Femur (tissue), 1 donor: ENCODE measurements at regions not wholly inside any gene's neighbourhood (a gene's known extent, or its start where the extent isn't known, plus 50 kb on each side); places are given as distances from the start of the nearest gene placed in this dataset.
"Not testable (repeated sequence)": the region's sequence is repeated elsewhere in the genome, so short reads cannot be mapped to it uniquely, and the experiment has no call there.

Experiments
- DNase-seq: peaks from one replicate; pipeline ENCODE4 v3.0.0-alpha.2; 2017

DNA sequence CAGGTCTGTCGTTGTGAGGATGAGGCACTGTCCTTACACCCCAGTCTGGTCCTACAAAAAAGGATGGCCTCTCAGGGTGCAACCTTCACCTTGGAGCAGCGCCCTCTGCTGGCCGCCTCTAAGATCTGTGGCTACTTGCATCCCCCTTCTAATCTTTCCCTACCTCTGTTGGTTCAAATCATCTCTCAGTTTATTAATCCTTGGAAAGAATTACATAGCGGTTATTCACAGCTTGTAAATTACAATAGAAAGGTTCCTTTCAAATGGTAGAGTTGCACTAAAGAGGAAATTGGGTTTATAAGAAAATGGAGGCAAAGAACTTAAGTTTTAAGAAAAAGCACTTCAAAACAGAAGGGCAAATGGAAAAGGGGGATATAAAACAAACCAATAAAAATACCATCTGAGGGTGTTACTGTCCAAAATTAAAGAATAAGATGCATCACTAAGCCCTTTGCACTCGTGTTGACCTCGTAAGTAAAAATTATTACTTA, 102.0 kb upstream of the PLEKHM1 start:
- peak; percentile 81 for DNase-seq

- DNase-seq: not testable (repeated sequence)
These were observed 105.8 kb upstream of the PLEKHM1 start for GRCh38 chr17:45596347-45596746.

DNA sequence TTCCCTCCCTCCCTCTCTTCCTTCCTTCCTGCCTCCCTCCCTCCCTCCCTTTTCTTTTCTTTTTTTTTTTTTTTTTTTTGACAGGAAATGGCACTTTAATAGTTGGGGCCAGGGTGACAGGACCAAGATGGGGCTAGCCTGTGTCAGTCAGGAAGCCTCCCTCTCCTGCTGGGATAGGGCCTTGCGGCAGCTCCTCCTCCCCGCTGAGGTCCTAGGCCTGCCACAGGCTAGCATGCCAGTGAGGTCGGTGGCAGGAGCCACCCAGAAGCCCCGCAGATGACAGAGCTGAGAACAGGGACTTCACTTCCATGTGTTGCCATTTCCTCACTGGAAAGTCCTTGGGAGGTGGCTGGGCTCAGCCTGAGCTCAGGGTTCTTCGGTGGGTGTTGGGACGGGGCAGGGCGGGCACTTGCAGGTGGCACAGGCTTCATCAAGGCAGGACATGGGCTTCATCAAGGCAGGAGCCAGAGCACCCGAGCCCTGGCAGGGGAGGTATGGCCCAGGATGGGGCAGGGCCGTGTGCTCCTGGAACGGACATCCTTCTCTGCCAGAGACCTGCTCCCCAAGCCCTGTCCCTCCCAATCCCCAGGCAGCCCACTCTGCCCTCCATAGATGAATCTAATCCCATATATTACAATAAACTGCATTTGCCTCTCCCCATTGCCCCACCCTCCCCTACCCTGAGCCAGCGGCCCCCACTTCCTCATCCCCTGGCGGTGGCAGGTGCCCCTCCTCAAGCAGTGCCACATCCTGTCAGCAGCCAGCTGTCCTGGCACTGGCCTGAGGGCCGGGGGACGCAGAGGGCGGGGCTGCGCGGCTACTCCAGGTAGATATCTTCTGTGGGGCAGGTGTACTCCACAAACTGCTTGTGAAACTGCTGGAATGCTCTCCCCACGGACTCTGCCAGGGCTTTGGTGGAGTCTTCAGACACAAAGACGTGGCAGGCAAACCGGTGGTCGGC, 109.8 kb upstream of the PLEKHM1 start:
- DNase-seq: not testable (repeated sequence)

DNA sequence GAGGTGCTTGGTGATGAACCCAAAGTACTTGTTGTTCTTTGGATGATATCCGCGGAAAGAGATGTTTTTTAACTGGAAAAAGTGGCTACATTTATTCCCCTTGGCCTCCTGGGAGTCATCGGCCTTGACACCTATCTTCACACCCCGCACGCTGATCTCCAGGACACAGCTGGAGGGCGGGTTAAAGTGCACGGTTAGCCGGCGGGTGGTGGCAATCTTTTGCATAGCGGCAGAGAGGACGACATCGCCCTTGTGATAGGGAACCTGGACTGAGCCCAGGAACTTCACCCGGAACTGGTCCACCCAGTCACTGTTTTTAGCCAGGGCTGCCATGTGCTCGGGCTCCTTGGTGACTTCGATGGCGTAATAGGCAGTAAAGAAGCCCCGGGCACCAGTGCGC, 110.5 kb upstream of the PLEKHM1 start:
- DNase-seq: not testable (repeated sequence)

DNA sequence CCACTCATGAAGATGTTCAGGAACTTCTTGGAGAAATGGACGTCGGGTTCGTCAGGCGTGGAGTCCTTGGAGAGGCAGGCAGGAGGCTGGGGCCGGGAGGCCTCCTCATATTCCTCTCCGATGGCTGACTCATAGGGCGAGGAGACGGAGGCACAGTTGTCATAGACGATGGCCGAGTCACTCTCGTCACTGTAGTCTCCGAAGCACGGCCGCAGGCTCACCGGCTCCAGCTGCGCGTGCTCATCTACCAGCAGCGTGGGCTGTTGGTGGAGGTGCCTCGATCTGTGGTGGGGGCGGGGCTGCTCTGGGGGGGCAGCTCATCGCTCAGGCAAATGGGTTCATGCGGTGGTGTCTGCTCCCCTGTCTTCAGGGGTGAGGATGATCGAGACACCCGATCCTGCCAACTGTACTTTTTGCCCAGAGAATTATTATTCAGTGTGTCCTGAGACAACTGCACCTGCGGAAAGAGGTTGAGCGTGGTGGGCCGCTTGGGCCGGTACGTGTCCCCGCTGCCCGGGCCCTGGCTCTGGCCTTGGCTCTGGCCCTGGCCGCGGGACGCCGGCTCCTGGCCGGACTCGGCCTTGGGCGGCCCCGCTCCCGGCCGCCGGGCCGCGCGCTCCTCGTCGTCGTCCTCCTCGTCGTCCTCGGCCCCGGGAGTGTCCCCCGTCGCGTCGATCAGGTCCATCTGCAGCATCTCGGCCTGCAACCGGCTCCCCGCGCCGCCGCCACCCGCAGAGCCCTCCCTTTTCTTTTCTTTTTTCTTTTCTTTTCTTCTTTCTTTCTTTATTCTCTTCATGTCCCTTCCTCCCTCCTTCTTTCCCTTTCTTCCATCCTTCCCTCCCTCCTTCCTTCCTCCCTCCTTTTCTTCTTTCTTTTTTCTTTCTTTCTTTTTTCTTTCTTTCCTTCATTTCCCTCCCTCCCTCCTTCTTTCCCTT, 111.4 kb upstream of the PLEKHM1 start:
- not testable (repeated sequence) for DNase-seq

- DNase-seq: not testable (repeated sequence)
These were observed 115.2 kb upstream of the PLEKHM1 start for GRCh38 chr17:45605751-45606150.

GRCh38 chr17:45619984-45620405, 129.5 kb upstream of the PLEKHM1 start:
- peak; percentile 76 for DNase-seq

GRCh38 chr17:45620468-45620867, 129.9 kb upstream of the PLEKHM1 start:
- not testable (repeated sequence) for DNase-seq

GRCh38 chr17:45621087-45621486, 130.6 kb upstream of the PLEKHM1 start:
- DNase-seq: not testable (repeated sequence)

- DNase-seq: not testable (repeated sequence)
These were observed 131.8 kb upstream of the PLEKHM1 start for GRCh38 chr17:45622295-45622694.

DNA sequence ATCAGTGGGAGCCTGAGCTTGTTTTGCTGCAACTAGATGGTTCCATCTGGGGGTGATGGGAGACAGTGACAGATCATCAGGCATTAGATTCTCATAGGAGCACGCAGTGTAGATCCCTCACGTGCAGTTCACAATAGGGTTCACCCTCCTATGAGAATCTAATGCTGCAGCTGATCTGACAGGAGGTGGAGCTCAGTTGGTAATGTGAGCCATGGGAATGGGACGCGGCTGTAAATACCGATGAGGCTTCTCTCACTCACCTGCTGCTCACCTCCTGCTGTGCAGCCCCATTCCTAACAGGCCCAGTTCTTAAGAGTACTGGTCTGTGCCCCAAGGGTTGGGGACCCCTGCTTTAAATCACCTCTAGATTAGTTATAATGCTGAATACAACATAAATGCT, 137.5 kb upstream of the PLEKHM1 start:
- DNase-seq: no peak

DNA sequence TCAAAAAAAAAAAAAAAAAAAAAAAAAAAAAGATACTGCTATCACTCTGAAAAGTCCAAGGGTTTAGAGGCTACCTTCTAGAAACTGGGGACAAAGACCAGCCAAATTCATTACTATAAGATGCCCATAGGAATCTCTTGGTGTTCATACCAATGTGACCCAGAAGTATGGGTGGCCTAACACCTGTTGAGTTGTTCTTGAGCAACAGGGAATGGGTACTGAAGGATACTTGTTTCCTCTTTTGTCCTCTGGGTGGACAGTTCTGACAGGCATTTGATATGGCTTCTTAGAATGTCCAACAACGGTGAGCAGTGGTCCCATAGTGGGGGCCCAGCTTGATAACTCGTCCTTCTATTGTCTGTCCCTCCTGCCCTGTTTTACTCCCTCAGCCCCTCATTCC, 141.4 kb upstream of the PLEKHM1 start:
- DNase-seq: no peak

DNA sequence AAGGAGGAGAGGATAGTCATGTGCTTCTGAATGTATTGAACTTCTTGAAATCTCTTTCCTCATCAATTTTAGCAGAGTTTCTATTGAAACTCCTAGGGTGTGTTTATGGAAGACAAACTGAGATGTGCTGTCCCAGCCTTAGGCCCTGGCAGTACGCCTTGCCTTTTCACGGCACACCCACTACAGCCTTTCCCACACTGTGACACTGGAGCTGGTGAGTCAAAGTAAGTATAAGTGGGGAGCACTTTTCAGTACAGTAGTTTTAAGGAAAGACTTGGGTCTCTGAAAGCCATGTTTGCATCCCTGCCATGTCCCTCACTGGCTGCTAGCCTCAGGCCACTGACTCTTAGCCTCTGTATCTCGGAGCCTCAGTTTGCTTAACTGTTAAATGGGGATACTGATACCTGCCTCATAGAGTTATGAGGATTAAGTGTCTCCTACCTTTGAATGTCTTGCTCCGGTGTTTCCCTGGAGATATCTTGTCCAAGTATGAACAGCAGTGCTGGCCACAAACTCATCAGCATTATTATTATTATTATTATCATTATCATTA, 144.7 kb upstream of the CRHR1 start:
- no peak for DNase-seq

DNA sequence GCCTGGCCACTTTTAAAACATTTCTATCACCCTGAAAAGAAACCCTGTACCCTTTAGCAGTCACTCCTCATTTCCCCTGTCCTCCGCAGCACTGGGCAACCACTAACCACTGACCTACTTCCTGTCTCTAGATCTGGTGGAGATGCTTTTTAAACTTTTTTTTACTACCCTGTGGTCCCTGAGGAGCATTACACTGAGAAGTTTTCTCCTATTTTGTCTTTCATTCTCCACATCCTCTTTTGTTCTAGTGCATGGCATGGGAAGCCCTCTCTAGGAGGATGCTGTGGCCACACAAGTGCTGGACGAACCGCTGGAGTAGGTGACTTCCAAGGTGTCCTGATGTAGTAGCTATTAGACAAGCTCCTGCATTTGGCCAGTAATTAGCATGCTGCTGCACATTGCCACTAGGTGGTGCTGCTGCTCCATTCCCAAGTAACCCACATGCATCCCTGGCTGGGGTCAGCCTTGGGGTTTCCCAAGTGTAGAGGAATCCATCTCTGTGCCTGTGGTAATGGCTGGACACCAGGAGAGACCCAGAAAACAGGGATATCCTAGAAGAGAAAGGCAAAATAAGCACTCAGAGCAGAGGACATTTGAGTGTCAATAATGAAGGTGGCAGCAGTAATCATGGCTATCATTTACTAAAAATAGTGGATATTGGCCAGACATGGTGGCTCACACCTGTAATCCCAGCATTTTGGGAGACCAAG, 143.8 kb upstream of the CRHR1 start:
- peak; percentile 78 for DNase-seq

- no peak for DNase-seq
These were observed 142.6 kb upstream of the CRHR1 start for GRCh38 chr17:45641541-45641940.

DNA sequence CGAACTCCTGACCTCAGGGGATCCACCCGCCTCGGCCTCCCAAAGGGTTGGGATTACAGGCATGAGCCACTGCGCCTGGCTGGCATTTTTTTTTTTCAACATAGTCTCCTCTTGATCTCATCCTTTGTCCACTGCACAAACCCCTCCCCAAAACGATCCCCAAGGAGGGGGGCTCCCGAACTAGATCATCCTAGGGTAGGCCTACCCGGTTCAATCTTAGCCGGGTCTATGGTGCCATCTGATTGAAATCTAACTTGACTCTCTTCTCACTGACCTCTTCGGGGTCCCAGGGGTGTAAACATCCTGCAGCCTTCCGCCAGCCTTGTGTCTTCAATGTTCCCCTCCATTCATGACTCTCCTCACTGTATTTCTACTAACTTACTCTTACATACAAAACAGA, 140.5 kb upstream of the CRHR1 start:
- DNase-seq: no peak

DNA sequence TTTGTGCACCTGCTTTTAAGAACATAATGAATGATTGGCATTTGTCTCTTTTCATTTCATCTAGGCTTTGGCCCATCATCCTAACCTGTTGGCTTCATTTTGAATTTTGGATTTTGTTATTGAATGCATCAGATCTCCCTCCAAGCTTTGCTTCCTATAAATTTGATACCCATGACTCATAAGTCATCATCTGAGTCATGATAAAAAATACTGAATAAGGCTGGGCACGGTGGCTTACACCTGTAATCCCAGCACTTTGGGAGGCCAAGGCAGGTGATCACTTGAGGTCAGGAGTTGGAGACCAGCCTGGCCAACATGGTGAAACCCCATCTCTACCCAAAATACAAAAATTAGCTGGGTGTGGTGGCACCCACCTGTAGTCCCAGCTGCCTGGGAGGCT, 139.5 kb upstream of the CRHR1 start:
- DNase-seq: not testable (repeated sequence)

GRCh38 chr17:45645330-45645729, 138.8 kb upstream of the CRHR1 start:
- no peak for DNase-seq

DNA sequence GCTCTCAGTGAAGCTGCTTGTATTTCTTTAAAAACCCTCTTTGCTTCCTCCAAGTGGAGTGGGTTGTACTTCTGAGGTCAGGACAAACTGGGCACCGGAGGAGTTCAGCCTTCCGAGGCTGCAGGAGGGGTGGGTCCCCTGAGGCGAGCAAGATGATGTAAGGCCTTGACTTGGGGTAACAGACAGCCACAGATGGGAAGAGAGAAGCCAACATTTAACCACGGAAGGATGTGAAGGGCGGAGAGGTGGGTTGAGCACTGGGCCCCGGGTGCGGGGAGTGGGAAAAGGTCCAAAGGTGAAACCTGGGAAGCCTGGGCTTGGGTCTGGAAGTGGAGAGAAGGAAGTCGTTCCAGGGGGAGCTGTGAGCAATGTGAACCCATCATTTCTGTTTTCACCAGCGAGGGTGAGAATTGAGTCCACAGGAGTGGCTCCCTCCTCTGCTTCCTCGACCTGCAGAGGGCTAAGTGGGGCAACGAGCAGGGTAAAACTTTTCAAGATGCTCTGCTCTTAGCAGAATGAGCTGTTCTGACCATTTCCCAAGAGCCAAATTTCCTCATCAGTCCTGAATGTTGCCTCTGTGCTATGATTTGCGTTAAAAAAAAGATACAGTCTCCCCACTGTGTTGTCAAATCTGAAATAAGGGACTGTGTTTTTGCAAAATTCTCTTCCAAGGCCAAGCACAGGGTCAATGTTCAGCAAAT, 137.7 kb upstream of the CRHR1 start:
- no peak for DNase-seq

GRCh38 chr17:45648642-45649041, 135.5 kb upstream of the CRHR1 start:
- DNase-seq: no peak

DNA sequence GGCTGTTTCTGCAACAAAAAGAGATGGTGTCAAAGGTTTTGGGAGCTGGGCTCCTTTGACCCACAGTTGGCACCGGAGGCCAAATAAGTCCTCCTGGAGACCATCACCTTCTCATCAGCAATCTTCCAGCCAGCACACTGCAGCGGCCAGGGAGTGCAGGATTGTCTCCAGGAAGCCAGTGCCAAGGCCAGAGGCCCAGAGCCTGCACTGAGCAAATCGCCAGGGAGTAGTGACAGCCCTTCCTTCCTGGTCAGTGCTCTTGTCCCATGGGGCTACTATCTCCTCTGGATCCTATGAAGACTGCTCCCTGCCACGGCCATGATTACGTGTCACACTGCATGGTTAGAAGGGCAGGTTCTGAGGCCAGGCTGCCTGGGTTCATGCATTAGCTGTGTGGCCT, 134.3 kb upstream of the CRHR1 start:
- DNase-seq: no peak

DNA sequence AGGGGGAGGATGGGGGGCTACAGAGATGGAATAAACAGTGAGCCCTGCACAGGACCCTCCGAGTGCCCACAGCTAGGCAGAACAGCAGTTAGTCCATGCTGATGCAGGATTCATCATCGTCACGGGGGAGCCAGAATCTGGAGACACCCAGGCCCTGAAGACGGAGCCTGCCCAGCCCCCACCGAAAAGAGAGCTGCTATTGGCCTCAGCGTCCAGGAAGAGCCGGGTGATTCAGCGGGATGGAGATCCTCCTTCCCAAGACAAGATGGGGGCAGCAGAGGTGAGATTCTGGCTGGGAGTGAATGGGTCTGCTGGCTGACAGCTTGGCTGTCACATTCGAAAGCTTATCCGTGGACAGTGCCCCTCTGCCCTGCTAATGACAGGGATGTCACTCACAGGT, 133.6 kb upstream of the CRHR1 start:
- DNase-seq: no peak
